HG03097 (cell line): ENCODE measurements at regions not wholly inside any gene's neighbourhood (a gene's known extent, or its start where the extent isn't known, plus 50 kb on each side); places are given as distances from the start of the nearest gene placed in this dataset.

Source experiments
- ATAC-seq: cut with Tn5 transposase; IDR thresholded peaks from one replicate; pipeline ENCODE4 v1.9.1; 2021; ENCODE audit not compliant: unreplicated experiment, low FRiP score

GRCh38 chr18:73485166-73485565 lies 617.4 kb upstream of the NETO1 start:
- ATAC-seq = no peak

DNA sequence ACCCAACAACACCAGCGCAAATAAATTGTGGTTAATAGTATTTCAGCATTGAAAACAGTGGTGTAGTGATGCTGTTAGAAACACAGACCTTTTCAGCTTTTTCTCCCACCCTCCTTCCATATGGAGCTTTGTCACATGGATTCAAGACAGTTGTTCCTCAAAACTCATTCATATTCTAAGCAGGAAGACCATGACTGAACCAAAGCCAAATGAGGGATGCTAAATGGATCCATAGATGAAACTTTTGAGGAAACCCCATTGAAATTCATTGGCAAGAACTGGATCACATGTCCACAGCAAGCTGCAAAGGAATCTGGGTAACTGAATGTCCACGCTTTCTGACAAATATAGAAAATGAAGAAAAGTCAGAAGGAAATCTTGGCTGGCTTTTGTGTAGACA lies 615.1 kb upstream of the NETO1 start:
- ATAC-seq = no peak

DNA sequence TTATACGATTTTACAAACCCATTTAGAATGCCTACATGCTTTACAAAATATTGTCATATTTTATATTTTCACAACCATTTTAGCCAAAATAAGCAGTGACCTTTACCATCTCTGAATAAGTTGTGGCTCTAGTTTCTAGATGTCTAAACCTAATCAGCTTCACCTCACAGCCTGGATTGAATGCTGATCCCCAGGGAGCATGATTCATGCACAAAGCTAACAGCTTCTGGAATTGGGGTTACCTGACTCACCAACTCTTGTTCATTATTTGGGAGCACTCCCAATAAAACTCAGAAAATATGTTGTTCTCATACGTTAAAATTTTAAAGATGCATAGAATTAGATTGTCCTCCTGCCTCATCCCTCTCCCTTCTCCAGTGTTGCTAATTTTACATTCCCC lies 611.7 kb upstream of the NETO1 start:
- no peak for ATAC-seq

- no peak for ATAC-seq
These were observed 610.4 kb upstream of the NETO1 start for GRCh38 chr18:73478191-73478590.

DNA sequence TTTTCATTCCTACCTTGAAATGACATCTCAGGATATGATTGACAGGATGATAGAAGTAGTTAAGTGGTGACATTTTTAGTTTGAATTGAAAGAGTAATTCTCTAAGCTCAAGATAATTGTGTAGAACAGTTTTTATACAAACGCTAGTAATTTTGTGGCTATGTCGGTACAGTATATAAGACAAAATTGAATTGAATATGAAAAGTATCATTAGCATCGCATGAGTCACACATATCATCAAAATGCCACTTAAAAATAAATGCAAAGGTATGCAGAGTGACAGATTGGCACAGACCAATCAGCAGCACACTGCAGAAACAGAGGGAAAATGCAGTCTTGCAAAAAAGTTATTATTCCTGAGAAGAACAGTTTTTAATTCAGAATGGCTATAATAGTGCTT lies 608.2 kb upstream of the NETO1 start:
- ATAC-seq = no peak

DNA sequence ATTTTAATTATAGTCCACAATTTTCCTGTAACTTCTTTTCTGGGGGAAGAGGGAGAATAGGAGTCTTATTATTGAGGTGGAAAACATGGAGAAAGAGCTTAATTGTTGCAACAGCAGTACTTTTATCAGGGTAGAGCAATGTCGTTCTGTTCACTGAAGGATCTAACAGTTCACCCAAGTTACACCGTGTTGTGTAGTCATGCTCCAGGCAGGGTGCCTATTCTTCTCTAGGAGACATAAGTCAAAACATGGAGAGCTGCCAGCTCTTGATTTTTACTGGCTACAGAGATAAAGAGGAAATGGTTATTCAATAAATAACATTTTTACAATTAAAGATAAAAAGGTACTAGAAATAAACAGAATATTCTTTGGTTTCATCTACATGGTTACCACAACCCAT lies 594.3 kb upstream of the NETO1 start:
- no peak for ATAC-seq

DNA sequence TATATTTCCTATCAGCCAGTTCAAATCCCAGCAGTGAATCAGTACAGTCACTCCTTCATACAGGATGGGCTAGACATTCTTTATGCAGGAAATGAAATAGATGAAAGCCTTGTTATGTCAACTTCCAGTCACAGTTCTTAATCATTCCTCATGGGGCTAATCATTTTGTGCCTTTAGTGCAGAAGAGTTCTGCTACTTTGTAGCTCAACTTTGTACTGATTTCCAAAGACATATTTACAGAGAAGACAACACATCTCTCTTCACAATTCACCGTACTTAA lies 593.9 kb upstream of the NETO1 start:
- no peak for ATAC-seq

GRCh38 chr18:73461038-73461779 lies 593.4 kb upstream of the NETO1 start:
- no peak for ATAC-seq

- no peak for ATAC-seq
These were observed 590.6 kb upstream of the NETO1 start for GRCh38 chr18:73458186-73458964.

- ATAC-seq = no peak
These were observed 588.9 kb upstream of the NETO1 start for GRCh38 chr18:73456643-73457042.

- ATAC-seq = no peak
These were observed 585.1 kb upstream of the NETO1 start for GRCh38 chr18:73452866-73453265.

- no peak for ATAC-seq
These were observed 578.7 kb upstream of the NETO1 start for GRCh38 chr18:73446502-73446901.

DNA sequence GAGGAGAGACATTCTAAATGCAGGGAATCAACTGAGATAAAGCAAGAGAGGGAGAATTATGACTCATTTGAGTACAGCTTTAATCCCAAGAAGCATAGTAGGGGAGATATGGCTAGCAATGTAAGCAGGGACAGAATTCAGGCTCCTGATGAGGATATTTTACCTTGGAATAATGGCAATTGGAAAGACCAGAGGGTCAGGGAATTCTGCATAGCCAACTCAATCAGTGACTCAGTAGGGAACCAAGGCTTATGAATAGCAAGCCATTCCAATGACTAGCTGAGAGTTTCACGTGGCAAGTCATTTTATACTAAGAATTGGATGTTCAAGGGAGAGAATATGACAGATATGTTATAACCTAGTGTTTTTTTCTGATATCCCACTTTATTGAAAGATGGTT lies 563.8 kb upstream of the NETO1 start:
- no peak for ATAC-seq

GRCh38 chr18:73421010-73421409 lies 553.2 kb upstream of the NETO1 start:
- no peak for ATAC-seq

DNA sequence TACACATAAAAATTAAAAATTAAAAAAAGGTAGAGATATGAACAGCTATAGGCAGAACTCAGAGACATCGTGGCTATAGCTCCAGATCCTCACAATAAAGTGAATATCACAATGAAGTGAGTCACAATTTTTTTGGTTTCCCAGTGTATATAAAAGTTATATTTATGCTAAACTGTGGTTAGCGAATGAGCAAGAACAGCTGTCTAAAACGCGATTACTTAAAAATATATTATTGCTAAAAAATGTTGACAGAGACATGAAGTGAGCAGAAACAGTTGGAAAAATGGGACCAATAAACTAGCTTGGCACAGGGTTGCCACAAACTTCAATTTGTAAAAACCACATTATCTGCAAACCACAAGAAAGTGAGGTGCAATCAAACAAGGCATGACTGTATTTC lies 551.7 kb upstream of the NETO1 start:
- no peak for ATAC-seq

DNA sequence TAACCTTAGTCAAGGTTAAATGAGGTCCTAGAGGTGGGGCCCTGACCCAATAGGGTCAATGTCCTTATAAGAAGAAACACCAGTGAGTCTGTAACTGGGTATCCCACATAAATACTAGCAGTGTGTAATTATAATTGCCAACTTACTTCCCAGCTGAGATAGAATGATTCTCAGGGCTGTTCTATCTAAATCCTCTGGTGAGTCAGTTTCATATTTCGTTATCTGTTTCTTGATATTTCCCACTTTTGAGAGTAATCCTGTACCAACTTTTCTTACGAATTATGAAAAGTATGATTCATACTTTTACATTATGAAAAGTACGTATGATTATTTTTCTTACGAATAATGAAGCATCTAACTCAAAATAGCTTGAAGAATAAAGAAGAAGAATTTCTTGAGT lies 546.8 kb upstream of the NETO1 start:
- no peak for ATAC-seq

GRCh38 chr18:73414069-73414468 lies 546.3 kb upstream of the NETO1 start:
- no peak for ATAC-seq

DNA sequence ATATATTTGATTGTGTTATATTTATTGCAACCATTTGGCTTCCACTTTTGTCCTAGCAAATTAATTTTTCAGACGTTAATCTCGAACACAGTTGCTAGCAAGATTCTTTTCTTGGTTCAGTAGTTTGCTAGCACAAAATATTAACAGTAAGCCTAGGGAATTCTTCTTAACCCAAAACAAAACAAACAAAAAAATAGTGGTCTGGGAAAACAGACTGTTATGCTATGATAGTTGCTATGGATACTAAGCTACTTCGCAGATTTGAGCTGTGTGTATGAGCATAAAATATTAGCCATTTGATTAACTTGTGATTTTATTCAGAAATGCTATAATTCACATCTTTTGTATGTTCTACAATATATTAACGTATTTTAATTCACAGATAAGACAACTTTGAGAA lies 541.5 kb upstream of the NETO1 start:
- ATAC-seq = no peak

DNA sequence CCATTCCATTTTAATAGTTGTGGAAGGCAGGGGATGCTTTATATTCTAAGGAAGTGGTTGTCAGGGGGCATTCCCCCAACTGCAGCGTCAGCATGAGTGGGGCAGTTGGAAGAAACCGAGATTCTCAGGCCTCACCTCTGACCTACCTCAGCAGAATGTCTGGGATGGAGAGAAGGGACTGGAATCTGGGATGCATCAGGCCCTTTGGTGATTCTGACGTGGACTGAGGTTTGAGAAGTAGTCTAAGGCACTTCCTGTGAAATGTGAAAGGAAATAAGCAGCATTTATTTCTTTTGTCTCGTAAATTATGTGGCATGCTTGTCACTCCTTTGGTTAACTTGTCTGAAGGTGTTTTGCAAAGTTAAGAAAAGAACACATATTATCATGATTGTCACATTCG lies 540.7 kb upstream of the NETO1 start:
- ATAC-seq = no peak

DNA sequence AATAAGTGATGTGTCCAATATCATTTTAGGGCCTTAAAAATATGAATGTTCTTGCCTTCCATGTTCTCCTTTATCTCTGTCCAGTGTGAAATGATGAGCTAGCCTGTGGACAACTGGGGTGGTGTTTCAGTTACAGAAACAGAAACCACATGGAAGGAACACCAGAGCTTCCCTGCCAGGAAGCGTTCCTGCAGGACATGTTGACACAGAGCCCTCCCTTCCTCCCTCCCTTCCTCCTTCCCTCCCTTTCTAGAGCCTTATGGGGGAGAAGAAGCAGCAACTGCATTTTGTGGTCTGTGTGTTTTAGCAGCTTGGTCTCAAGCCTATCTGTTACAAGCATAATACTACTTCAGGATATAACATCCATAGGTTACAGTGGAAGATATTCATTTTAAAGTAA lies 539.7 kb upstream of the NETO1 start:
- no peak for ATAC-seq

DNA sequence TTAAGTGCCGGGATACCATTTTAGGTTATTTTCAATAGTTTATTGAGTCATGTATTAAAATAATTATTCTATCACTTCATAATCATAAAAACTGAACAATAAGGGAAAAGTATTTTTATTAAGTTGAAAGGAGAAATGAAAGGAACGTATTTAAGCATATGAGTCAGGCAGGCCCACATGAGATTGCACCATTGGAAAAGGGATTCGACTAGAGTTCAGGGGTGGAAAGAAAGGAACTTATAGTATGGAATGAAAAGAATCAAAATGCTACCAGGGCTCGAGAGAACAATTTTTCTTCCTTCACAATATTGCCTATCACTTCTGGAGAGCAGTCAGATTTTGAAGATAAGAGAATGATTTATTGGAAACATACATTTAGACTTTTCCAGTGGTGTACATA lies 516.5 kb upstream of the NETO1 start:
- ATAC-seq = no peak

DNA sequence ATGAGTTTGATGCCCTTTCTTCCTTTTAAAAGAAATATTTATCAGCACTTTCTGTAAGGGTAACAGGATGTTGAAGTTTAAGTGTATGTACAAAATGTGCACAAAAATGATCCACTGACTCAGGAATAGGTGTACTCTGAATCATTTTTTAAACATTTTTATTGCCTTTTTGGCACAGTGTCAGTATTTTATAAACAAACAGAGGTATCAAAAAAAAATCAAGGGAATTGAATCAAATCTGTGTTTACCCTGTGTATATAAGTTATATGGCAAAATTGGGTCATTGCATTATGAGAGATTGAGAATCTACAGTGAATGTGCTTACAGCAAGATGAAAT lies 513.9 kb upstream of the NETO1 start:
- ATAC-seq = no peak
